HG02852 (cell line): ENCODE measurements at regions not wholly inside any gene's neighbourhood (a gene's known extent, or its start where the extent isn't known, plus 50 kb on each side); places are given as distances from the start of the nearest gene placed in this dataset.
A peak's percentile ranks its signal among the peaks of the same experiment; 100 is the strongest.
"Not testable (repeated sequence)": the region's sequence is repeated elsewhere in the genome, so short reads cannot be mapped to it uniquely, and the experiment has no call there.

Experiments
- ATAC-seq: cut with Tn5 transposase; IDR thresholded peaks from one replicate; pipeline ENCODE4 v1.9.1; 2021; ENCODE audit warnings: mild to moderate bottlenecking, moderate library complexity; ENCODE audit not compliant: unreplicated experiment

GRCh38 chr9:78172610-78173009, 63.3 kb upstream of the CEP78 start:
- ATAC-seq, result not testable (repeated sequence)

GRCh38 chr9:78171651-78172050, 64.2 kb upstream of the CEP78 start:
- no peak for ATAC-seq

GRCh38 chr9:78169125-78169524, 66.8 kb upstream of the CEP78 start:
- ATAC-seq, result no peak

- ATAC-seq, result no peak
Observed at GRCh38 chr9:78167356-78167755, 68.5 kb upstream of the CEP78 start.

GRCh38 chr9:78163834-78164233, 72.0 kb upstream of the CEP78 start:
- ATAC-seq, result no peak

GRCh38 chr9:78158286-78158685, 77.6 kb upstream of the CEP78 start:
- ATAC-seq, result no peak

GRCh38 chr9:78150983-78151356, 84.9 kb upstream of the CEP78 start:
- ATAC-seq, result no peak

GRCh38 chr9:78150312-78150982, 85.4 kb upstream of the CEP78 start:
- ATAC-seq, result no peak

- ATAC-seq, result no peak
Observed at GRCh38 chr9:78149702-78150291, 86.1 kb upstream of the CEP78 start.

GRCh38 chr9:78146241-78146640, 89.6 kb upstream of the CEP78 start:
- ATAC-seq, result no peak

GRCh38 chr9:78144663-78145377, 91.1 kb upstream of the CEP78 start:
- peak; percentile 63 for ATAC-seq

GRCh38 chr9:78144008-78144381, 91.9 kb upstream of the CEP78 start:
- ATAC-seq, result no peak

- ATAC-seq, result no peak
Observed at GRCh38 chr9:78143281-78144007, 92.4 kb upstream of the CEP78 start.

GRCh38 chr9:78142264-78142663, 93.6 kb upstream of the CEP78 start:
- not testable (repeated sequence) for ATAC-seq

GRCh38 chr9:78133751-78134150, 102.1 kb upstream of the CEP78 start:
- ATAC-seq, result no peak

GRCh38 chr9:78132701-78133058, 101.1 kb upstream of the GNAQ start:
- ATAC-seq, result no peak

- no peak for ATAC-seq
Observed at GRCh38 chr9:78131969-78132700, 100.5 kb upstream of the GNAQ start.

- ATAC-seq, result no peak
Observed at GRCh38 chr9:78130853-78131252, 99.2 kb upstream of the GNAQ start.

GRCh38 chr9:78130004-78130403, 98.4 kb upstream of the GNAQ start:
- no peak for ATAC-seq

- no peak for ATAC-seq
Observed at GRCh38 chr9:78127279-78128225, 95.9 kb upstream of the GNAQ start.
